Skeletal muscle cell (primary cell): ENCODE measurements at regions not wholly inside any gene's neighbourhood (a gene's known extent, or its start where the extent isn't known, plus 50 kb on each side); places are given as distances from the start of the nearest gene placed in this dataset.

ENCODE experiments used
- DNase-seq: peaks from one replicate; pipeline ENCODE4 v3.0.0-alpha.2; 2010; ENCODE audit warnings: low read depth
- H3K4me3 ChIP-seq: 2 replicates; pipeline ENCODE4 v1.5.1; 2011; ENCODE audit warnings: low read depth, mild to moderate bottlenecking, control low read depth, low read length, moderate library complexity

GRCh38 chr5:58135571-58136335 is 324.1 kb downstream of the PLK2 start:
- no peak overlapping the region for H3K4me3 ChIP-seq

GRCh38 chr5:58133631-58134296 is 326.1 kb downstream of the PLK2 start:
- peak; percentile 72 for DNase-seq
- H3K4me3 ChIP-seq, result no peak overlapping the region

More at GRCh38 chr5:58135571-58136335, 324.1 kb downstream of the PLK2 start:
- DNase-seq, result peak; percentile 89

DNA sequence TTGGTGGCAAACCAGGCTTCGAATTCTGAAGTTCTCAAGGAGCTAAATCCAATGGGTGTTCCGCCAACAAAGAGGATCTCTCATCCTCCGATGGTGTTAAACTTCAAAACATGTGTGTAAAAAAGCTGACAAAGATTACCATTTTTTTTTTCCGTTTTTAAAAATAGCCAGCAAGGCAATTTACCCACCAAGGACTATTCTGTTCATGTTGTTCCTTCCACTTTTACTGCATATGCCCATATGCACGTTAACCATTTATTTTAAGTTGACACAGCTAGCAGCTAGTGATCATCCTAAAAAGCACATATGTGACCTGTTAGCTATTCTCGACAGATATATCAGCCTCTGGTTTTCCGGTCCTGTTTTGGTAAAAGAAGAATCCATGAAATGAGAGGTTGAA is 326.7 kb downstream of the PLK2 start:
- H3K4me3 ChIP-seq, result no peak overlapping the region
- DNase-seq, result no peak

GRCh38 chr5:58127255-58128220 is 332.3 kb downstream of the PLK2 start:
- DNase-seq, result no peak
- H3K4me3 ChIP-seq, result no peak overlapping the region

DNA sequence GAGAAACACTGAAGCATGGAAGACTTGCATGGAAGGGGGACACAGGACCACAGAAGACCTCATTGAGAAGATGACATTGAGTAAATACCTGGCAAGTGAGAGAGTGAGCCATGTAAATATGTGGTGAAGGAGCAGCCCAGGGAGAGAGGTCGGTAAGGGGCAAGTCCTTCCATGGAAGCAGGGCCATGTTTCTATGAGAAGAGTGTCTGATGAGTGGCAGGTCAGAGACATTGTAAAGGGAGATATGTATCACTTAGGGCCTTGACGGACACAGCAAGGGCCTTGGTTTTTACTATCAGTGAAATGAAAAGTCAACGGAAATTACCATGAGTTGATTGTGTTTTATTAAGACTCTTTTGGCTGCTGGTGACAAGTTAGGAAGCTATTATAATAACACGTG is 336.4 kb downstream of the PLK2 start:
- H3K4me3 ChIP-seq, result no peak overlapping the region
- DNase-seq, result no peak

DNA sequence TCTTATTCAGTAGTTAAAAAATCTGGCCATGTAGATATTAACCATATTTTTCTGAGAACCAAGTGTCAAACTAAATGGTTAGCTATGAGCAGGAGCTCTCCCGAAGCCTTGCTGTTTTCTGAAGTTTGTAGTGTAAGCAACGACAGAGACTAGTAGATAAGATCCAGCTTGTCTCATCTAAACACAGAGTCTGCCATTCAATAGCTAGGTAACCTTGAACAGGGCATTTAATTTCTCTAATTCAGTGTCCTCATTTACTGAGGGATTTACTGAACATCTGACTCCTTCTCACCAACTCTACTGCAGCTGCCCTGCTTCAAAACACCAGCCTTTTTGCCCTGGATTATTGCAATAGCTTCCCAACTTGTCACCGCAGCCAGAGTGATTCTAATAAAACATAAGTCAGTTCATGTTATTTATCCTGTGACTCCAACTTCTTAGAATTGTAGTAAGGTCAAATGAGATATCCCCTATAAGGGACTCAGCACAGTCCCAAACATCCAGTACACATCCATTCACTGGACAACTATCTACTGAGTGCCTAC is 337.0 kb downstream of the PLK2 start:
- DNase-seq, result no peak
- H3K4me3 ChIP-seq, result no peak overlapping the region

DNA sequence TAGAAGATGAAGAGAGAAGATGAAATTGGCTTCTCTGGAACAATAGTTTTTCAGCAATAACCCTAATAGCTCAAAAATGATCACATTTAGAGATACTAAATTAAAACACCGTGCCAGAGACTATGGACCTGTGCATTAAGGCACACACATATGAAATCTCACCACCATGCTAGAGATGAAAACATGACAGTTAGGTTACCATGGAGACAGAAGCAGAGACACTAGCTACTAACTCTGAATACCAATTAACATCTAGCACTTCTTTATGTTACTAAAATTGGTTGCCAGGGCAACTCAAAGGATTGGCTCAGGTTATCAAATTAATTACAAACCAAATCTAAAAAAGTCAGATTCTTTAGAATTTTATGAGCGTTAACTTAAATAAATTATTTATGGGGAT is 337.7 kb downstream of the PLK2 start:
- no peak overlapping the region for H3K4me3 ChIP-seq
- no peak for DNase-seq

- no peak for DNase-seq
- no peak overlapping the region for H3K4me3 ChIP-seq
These were observed 338.5 kb downstream of the PLK2 start for GRCh38 chr5:58121391-58121790.

- no peak overlapping the region for H3K4me3 ChIP-seq
- no peak for DNase-seq
These were observed 342.3 kb downstream of the PLK2 start for GRCh38 chr5:58117542-58117941.

GRCh38 chr5:58116346-58116745 is 343.5 kb downstream of the PLK2 start:
- no peak for DNase-seq
- H3K4me3 ChIP-seq, result no peak overlapping the region

DNA sequence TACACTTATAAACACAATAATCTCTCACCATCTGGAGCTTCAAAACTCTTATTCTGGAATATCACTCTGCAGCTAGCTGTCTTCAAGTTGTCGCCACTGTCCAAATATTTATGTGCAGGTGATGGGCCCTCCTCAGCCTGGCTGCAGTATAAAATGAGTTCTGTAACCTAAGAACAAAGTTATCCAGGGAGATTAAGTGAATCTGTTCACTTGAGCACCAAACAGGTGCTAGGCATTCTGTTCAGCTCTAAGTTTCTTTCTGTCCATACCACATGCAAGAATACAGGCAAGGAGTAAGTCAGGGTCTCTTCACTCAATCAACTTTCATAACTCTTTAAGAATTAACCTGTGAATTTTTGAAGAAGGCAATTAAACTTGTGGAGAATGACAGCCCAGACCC is 344.1 kb downstream of the PLK2 start:
- DNase-seq, result no peak
- H3K4me3 ChIP-seq, result no peak overlapping the region

DNA sequence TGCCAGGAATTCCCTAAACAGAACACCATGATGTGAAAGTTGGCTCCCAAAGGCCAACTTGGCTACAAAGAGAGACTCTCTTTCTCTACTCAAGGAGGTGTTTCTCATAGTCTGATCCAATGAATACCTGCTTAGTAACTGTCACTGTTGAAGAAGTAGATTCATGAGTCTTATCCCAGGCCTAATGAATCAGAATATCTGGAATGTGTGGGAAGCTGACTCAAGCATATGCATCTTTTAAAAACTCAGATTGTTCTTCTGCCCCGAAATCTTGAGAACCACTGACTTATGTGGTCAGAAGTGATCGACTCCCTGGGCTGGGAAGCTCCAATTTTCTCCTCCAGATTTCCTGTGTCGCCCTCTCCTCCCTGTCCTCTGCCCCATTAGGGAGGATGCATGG is 345.6 kb downstream of the PLK2 start:
- peak; percentile 49 for DNase-seq

GRCh38 chr5:58113172-58113571 is 346.7 kb downstream of the PLK2 start:
- no peak overlapping the region for H3K4me3 ChIP-seq
- DNase-seq, result no peak

More for the DNA sequence above, 345.6 kb downstream of the PLK2 start:
- no peak overlapping the region for H3K4me3 ChIP-seq

DNA sequence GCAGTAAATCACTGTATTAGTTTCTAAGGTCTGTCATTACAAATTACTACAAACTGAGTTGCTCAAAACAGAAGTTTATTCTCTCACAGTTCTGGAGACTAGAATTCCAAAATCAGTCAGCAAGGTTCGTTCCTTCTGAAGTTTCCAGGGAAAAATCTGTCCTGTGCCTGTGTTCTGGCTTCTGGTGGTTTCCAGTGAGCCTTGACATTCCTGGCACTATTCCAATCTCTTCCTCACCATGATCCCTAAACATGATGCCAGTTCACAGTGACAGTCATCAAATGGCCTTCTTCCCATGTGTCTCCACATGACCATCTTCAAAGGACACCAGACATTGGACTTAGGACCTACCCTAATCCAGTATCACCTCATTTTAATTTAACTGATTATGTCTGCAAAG is 351.4 kb downstream of the PLK2 start:
- no peak overlapping the region for H3K4me3 ChIP-seq
- no peak for DNase-seq

DNA sequence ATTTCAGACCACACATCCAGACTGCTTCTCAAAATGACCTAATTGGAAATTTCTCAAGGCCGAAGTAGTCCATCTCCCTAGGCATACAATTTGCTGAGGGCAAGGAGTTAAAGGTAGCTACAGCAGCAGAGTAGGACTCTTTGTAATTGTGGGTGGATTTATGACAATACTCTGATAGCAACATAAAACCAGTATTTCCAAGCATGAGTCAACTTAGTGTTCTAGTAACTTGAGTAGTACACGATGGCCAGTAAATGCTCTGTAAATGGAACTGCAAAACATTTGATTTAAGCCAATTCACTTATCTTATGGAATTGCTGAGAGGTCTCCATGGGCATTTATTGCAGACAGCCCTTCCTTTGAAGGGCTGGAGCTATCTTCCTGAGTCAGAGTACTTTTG is 352.2 kb downstream of the PLK2 start:
- peak; percentile 75 for DNase-seq
- no peak overlapping the region for H3K4me3 ChIP-seq

GRCh38 chr5:58106754-58107410 is 353.0 kb downstream of the PLK2 start:
- H3K4me3 ChIP-seq, result no peak overlapping the region
- DNase-seq, result no peak

DNA sequence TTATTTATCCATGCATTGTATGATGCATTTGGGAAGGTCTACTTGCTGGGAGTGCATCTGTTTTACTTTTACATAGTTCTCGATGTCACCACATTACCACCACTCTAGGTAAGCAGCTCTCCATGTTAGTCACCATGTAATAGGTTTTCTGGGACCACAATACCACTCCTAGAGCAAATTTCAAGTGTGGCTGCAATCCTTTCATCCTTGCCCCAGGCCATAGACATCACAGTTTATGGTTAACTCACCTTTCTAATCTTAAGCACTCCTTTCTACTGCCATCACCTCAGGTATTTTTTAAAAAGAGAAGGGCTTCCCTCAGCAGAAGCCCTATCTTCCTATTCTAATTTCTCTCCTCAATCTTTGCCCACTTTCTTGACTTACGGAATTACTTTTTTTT is 354.1 kb downstream of the PLK2 start:
- H3K4me3 ChIP-seq, result no peak overlapping the region
- DNase-seq, result no peak

DNA sequence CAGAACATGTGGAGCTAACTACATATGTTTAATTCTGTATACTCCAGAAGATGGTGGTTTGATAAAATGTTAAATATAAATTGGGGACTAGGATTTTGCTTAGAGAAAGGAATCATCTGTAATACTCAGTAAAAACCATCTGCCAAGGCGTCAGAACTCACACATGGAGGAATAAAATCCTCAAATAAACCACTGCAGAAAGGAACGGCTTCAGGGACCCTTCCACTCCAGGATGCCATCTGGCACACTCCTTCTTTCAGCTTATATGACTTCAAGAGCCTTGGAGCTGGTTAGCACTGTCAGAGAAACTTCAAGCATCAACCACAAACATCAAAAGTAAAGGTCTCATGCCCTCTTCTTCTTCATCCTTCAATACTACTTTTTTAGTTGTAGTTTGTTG is 360.6 kb downstream of the PLK2 start:
- DNase-seq, result no peak
- H3K4me3 ChIP-seq, result no peak overlapping the region

DNA sequence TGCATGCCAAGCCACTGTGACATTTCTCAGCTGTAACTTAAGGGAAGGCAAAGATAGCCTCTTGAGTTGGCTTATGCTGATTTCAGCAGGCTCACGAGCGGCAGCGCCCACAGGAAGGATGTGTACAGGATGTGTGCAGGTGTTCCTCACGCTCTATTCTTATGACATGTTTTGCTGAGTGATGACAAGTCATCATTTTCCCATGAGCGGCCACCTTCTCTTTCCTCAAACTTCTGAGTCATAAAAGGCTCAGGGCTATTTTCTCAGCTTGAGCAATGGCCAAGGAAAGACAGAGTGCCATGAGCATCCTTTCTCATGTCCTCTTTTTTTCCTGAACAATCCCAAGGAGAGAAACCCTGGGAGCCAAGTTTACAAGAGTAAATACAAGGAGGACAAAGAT is 365.9 kb downstream of the PLK2 start:
- no peak overlapping the region for H3K4me3 ChIP-seq
- DNase-seq, result no peak
